ENCODE measurements at regions not wholly inside any gene's neighbourhood (a gene's known extent, or its start where the extent isn't known, plus 50 kb on each side); places are given as distances from the start of the nearest gene placed in this dataset.
"Not testable (repeated sequence)": the region's sequence is repeated elsewhere in the genome, so short reads cannot be mapped to it uniquely, and the experiment has no call there.

DNA sequence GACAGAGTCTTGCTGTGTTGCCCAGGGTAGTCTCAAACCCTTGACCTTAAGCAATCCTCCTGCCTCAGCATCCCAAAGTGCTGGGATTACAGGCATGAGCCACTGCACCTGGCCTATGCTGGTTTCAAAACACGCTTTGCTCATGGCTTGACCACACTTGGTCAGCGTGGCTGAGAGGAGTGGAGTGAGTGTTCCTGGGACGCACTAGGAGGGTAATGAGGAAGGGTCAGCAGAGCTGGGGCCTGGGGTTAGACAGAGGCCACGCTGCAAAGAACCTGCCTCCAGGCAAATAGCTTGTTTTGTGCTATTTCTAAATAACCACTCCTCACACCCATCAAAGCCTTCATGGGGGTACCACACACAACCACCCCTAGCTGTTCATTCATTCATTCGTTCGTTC is 77.9 kb upstream of the TOX2 start:
- no peak for DNase-seq (ENCODE audit: low spot score)

DNA sequence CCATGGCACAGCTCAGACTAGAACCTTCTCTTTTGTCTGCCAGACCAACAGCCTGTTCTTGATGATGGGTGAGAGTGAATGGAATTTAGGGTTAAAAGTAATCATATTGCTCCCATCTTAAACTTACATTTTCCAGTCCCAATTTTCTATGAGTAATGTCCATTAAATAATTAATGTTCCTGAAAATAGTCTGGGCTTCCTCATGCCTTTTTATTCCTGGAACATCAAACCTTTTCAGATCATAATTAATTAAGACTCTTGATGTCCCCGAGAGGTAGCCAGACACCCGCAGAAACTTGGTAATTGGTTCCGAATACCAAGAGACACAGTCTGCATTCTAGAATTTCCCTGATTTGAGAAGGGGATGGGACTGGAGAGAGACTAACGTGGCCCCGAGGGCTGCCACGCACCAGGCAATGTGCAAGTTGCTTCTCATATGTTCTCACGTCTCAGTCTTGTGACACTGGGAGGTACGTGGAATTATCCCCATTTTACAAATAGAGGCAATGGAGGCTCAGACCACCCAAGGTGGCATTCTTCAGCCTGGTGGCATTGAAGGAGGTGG is 78.6 kb upstream of the TOX2 start:
- DNase-seq (ENCODE audit: low spot score) = no peak

- DNase-seq (ENCODE audit: low spot score) = no peak
Measured at GRCh38 chr20:43833511-43834395, 80.9 kb upstream of the TOX2 start.

DNA sequence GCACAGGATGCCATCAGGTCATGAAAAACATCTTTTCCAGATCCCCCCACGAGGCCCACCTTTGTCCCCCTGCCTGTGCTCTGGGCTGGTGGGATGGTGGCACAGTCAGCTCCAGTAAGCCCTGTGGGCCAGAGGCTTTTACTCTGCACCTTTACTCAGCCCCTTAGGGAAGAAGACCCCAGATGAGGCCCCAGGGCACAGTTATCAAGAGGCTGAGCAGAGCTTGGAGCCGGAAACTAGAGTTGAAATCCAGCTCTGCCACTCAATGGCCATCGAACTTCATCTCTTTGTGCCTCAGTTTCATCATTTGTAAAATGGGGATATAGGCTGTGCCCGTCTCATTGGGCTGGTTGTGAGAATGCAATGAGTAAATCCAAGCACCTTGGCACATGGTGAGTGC is 81.7 kb upstream of the TOX2 start:
- no peak for DNase-seq (ENCODE audit: low spot score)

DNA sequence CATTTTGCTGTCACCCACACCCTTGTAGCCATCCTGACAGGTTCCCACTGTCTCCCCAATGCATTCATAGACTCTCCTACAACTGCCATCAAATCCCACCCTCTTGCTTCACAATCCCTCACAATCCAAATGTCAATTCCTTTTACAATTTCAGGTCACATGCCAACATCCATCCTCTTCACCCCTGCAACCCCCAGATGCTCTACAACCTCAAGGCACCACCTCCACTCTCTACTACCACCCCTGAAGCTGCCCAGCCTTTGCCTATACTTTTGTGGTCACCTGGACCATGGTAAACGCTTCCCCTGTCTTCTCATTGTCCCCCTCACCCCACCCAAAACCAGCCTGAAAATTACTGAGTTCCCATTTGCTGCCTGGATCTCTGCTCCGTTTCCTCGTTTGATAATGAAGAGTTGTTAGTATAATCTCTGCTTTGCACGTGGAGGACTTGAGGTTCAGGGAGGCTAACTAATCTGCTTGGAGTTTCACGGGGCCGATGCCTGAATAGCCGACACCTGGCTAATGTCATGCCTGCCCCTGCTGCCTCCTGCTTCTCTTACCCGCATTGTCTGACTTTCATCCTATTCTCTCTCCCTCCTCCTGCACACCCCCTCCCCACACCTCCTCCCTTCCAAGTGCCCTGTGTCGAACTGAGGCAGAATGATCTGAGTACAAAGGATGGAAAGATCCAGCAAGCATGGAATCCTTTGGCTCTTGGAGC is 82.4 kb upstream of the TOX2 start:
- no peak for DNase-seq (ENCODE audit: low spot score)

DNA sequence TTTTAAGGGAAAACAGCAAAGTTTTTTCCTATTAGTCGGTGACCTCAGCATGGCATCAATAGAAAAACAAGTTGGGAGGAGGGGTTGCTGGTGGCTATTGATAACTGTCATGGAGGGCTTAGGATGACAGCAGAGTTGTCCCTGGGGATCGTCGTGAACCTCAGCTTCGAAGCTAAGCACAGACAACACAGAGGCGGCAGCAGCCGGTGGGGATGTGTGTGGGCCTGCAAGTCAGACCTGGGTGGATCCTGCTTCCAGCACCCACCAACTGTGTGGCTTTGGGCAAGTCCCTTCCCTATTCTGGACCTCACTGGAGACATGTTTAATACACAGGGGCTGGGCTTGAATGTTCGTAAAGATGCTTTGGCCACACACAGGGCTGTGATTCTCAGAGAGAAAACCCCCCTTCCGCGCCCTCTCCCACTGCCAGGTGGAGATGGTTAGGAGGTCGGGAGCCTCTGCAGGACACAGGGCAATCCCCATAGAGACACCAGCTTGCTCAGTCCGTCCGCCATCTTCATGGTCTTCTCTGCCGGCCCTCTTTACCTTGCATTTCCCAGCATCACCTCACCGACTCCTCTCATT is 83.1 kb upstream of the TOX2 start:
- DNase-seq (ENCODE audit: low spot score) = no peak

- no peak for DNase-seq (ENCODE audit: low spot score)
Measured at GRCh38 chr20:43830883-43831282, 83.8 kb upstream of the TOX2 start.

- DNase-seq (ENCODE audit: low spot score) = no peak
Measured at GRCh38 chr20:43829951-43830690, 84.5 kb upstream of the TOX2 start.

- no peak for DNase-seq (ENCODE audit: low spot score)
Measured at GRCh38 chr20:43827940-43828562, 86.6 kb upstream of the TOX2 start.

DNA sequence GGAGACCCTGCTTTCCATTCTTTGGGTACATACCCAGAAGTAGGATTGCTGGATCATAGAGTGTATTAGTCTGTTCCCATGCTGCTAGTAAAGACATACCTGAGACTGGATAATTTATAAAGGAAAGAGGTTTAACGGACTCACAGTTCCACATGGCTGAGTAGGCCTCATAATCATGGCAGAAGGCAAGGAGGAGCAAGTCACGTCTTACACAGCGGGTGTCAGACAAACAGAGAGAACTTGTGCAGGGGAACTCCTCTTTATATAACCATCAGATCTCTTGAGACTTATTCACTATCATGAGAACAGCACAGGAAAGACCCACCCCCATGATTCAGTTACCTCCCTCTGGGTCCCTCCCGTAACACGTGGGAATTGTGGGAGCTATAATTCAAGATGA is 87.7 kb upstream of the TOX2 start:
- not testable (repeated sequence) for DNase-seq (ENCODE audit: low spot score)

GRCh38 chr20:43825581-43825980 is 89.1 kb upstream of the TOX2 start:
- no peak for DNase-seq (ENCODE audit: low spot score)

DNA sequence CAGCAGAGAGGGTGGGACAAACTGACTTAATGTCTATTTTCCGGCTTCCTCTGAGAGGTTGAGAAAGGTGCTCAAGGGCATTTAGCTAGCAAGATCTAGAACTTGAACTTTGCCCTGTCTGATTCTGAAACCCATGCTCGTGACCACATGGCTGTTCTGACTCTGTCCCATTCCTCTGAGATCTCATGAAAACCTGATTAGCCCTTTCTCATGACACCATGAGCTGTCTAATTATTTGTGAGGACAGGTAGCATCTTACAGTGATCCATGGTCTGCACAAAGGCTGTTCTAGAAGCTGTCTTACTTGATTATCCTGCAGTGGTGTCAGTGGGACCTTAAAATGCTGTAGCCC is 89.6 kb upstream of the TOX2 start:
- no peak for DNase-seq (ENCODE audit: low spot score)

DNA sequence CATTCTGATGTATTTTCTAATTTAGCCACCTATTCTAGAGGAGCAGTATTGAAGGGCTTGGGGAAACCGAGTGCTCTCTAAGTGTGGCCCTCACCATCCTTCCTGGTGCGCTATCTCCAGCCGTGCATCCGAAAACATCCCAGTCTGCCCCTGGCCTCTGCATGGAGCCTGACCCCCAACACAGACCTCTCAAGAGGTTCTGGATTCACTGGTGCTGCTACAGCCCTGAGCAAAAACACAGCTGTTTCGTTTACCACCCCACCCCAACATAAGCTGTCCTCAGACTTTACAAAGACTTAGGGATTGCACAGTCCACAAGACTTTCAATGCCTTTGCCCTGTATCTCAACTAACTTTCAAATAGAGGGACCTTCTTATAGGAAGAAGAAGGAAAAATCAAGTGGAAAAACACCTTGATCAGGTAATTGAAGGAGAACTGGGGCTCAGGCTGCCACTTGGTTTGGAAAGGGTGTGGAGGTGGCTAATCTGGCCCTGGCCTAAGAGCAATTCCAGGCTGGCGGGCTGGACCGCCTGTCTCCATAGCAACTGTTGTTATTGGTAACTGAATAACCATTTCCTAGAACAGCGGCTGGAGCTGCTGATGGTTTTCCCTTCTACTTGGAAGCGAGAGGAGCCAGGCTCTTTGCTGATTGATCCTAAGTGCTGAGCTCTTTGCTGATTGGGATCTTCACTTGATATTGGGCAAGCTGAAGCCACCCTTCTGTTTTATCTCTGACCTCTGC is 90.2 kb upstream of the TOX2 start:
- DNase-seq (ENCODE audit: low spot score) = no peak

DNA sequence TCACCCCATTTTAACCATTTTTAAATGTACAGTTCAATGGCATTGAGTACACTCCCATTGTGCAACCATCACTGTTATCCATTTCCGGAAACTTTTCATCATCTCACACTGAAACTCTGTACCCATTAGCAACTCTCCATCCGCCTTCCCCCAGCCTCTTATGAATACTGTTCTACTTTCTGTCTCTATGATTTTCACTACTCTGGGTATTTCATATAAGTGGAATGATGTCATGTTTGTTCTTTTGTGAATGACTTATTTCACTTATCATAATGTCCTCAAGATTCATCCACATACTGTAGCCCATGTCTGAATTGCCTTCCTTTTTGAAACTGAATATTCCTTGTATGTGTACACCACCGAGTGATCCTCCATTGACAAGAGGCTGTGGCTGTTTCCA is 92.9 kb upstream of the TOX2 start:
- DNase-seq (ENCODE audit: low spot score) = no peak

DNA sequence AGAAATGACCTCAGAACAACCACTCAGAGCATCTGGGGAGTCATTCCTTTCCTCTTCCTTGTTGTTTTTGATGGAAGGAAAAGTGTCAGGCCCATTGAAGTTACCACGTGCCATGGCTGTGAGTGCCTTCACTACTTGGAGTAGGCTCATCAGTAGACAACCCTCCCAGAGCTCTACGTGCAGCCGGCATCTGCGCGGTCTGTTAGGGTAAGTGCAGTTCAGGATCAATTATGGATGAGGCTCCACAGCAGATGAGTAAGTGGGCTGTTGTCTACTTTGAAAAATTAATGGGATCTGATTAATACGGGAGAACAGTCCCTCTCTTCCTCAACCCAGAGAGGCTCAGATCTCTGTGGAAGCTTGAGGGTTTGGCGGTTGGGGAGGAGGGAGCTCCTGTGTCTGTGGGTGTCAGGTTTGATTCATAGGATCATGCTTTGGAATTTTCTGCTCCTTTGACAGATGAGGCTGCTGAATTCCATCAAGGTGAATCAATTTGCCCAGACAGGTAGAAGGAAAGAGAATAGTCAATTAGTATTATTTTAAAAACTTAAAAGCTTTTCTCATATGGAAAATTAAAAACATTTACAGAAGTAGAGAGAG is 93.8 kb upstream of the TOX2 start:
- DNase-seq (ENCODE audit: low spot score) = no peak

DNA sequence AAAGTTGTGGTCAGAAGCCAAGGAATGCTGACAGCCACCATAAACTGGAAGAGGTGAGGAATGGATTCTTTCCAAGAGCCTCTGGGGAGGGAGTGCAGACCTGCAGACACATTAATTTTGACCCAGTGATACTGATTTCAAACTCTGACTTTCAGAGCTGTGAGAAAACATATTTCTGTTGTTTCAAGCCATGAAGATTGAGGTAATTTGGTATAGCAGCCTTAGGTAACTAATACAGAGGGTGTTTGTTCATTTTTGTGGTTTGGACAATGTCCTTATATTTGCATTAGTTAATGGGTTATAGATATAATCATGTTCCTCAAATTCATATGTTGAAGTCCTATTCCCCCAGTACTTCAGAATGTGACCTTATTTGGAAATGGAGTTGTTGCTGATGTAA is 85.4 kb upstream of the GTSF1L start:
- DNase-seq (ENCODE audit: low spot score) = no peak

GRCh38 chr20:43809206-43809819 is 82.5 kb upstream of the GTSF1L start:
- no peak for DNase-seq (ENCODE audit: low spot score)

- DNase-seq (ENCODE audit: low spot score) = no peak
Measured at GRCh38 chr20:43804781-43805180, 78.0 kb upstream of the GTSF1L start.

DNA sequence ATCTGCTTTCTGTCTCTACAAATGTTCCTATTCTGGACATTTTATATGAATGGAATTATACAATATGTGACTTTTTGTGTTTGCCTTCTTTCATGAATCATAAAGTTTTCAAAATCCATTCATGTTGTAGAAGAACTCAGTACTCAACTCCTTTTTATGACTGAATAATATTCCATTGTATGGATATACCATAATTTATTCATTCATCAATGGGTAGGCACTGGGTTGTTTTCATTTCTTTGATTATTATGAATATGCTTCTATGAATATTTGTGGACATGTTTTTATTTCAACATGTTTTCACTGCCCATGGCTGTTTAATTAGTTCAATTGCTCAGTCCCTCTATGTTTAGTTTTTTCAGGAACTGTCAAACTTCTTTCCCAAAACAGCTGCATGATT is 76.5 kb upstream of the GTSF1L start:
- DNase-seq (ENCODE audit: low spot score) = no peak

DNA sequence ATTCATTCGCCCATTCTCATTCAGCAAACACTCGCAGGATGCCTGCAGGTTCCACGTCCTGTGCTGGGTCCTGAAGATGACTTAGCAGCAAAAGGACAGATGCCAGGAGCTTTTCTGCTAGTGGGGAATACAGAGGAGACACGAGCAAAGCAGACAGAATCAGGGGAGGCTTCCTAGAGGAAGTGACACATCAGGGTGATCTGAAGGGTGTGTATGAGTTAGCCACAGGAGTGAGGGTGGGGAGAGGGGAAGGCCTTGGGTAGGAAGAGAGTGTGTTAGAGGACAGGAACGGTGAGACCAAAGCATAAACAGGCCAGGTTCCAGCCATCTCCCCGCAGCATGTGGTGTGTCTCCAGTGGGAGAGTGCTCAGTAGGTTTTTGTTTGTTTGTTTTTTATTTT is 73.4 kb upstream of the GTSF1L start:
- DNase-seq (ENCODE audit: low spot score) = no peak

Measured in NAMALWA (cell line).